K562 (cell line): ENCODE measurements at regions not wholly inside any gene's neighbourhood (a gene's known extent, or its start where the extent isn't known, plus 50 kb on each side); places are given as distances from the start of the nearest gene placed in this dataset.

Source experiments
- BRCA1 ChIP-seq, 2 experiments: fragments of 450-650 bp in 1 of 2; sonication (generic) in 1 of 2; formaldehyde crosslinking in 1 of 2; IDR thresholded peaks; 2 replicates each; pipeline versions ENCODE4 v1.5.0 to v1.6.1; 2017 to 2020; ENCODE audit warnings: mild to moderate bottlenecking in 1 of 2, missing genetic modification reagents in 1 of 2
- CBFA2T2 ChIP-seq: fragments of 450-650 bp; conservative IDR thresholded peaks from 2 replicates; pipeline ENCODE4 v1.6.1; 2017; ENCODE audit warnings: mild to moderate bottlenecking
- E2F3 ChIP-seq: fragments of 250-450 bp; sonication (Bioruptor Pico); IDR thresholded peaks from 2 replicates; pipeline ENCODE4 v1.4.0; 2020; ENCODE audit warnings: mild to moderate bottlenecking
- ESRRB ChIP-seq: fragments of 250-450 bp; sonication (Bioruptor Pico); IDR thresholded peaks from 2 replicates; pipeline ENCODE4 v1.5.0; 2020; ENCODE audit warnings: mild to moderate bottlenecking, moderate library complexity, borderline replicate concordance
- ETV5 ChIP-seq: sonication (generic); formaldehyde crosslinking; IDR thresholded peaks from 2 replicates; pipeline ENCODE4 v1.4.0; 2020; ENCODE audit warnings: low read depth, mild to moderate bottlenecking, missing genetic modification reagents
- EZH2 ChIP-seq: IDR thresholded peaks from 2 replicates; pipeline ENCODE4 v1.6.1; 2012; ENCODE audit warnings: low read depth, mild to moderate bottlenecking, inconsistent platforms, low read length, borderline replicate concordance
- FOXA1 ChIP-seq: fragments of 450-650 bp; IDR thresholded peaks from 2 replicates; pipeline ENCODE4 v1.6.1; 2016; ENCODE audit warnings: mild to moderate bottlenecking, borderline replicate concordance
- KAT2B ChIP-seq: IDR thresholded peaks from one replicate; pipeline ENCODE4 v1.6.1; 2012; ENCODE audit warnings: low read depth, mild to moderate bottlenecking, control low read depth, inconsistent platforms, low read length, moderate library complexity
- NUFIP1 ChIP-seq: fragments of 450-650 bp; IDR thresholded peaks from 2 replicates; pipeline ENCODE4 v1.6.1; 2018; ENCODE audit not compliant: partially characterized antibody
- PTBP1 ChIP-seq: fragments of 200-400 bp; formaldehyde crosslinking; IDR thresholded peaks from 2 replicates; pipeline ENCODE4 v1.6.1; 2017; ENCODE audit warnings: low read depth, low read length
- RREB1 ChIP-seq: fragments of 250-450 bp; sonication (Bioruptor Pico); IDR thresholded peaks from 2 replicates; pipeline ENCODE4 v1.4.0; 2020
- TF ChIP-seq, protein P1 (sequence below): fragments of 250-450 bp; sonication (Bioruptor Pico); IDR thresholded peaks from 2 replicates; pipeline ENCODE4 v1.9.0; 2021; ENCODE audit warnings: mild to moderate bottlenecking, inconsistent platforms
- TF ChIP-seq, protein P2 (sequence below), 2 experiments: fragments of 450-650 bp; IDR thresholded peaks; 2 replicates each; pipeline ENCODE4 v1.6.1; 2018; ENCODE audit warnings: mild to moderate bottlenecking in 2 of 2, low read depth in 1 of 2; ENCODE audit not compliant: partially characterized antibody in 2 of 2

GRCh38 chr7:142611566-142612236 is 137.6 kb upstream of the PRSS1 start (continued):
- TF ChIP-seq RREB1 (no peak), BRCA1 (IDR thresholded peaks at IDR 0.05) (no peak), BRCA1 (CRISPR knock-in tag; IDR thresholded peaks at IDR 0.05) (no peak), E2F3 (CRISPR knock-in tag) (no peak), FOXA1 (no peak), EZH2 (no peak), ESRRB (no peak), PTBP1 (no peak), ETV5 (CRISPR knock-in tag) (no peak), NUFIP1 (no peak), KAT2B (no peak), CBFA2T2 (0 out of 2 replicates have a peak, but pooled peaks have one; percentile 8)
- TF ChIP-seq, protein P1, sequence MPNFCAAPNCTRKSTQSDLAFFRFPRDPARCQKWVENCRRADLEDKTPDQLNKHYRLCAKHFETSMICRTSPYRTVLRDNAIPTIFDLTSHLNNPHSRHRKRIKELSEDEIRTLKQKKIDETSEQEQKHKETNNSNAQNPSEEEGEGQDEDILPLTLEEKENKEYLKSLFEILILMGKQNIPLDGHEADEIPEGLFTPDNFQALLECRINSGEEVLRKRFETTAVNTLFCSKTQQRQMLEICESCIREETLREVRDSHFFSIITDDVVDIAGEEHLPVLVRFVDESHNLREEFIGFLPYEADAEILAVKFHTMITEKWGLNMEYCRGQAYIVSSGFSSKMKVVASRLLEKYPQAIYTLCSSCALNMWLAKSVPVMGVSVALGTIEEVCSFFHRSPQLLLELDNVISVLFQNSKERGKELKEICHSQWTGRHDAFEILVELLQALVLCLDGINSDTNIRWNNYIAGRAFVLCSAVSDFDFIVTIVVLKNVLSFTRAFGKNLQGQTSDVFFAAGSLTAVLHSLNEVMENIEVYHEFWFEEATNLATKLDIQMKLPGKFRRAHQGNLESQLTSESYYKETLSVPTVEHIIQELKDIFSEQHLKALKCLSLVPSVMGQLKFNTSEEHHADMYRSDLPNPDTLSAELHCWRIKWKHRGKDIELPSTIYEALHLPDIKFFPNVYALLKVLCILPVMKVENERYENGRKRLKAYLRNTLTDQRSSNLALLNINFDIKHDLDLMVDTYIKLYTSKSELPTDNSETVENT (CRISPR knock-in tag), result no peak
- TF ChIP-seq, protein P2, sequence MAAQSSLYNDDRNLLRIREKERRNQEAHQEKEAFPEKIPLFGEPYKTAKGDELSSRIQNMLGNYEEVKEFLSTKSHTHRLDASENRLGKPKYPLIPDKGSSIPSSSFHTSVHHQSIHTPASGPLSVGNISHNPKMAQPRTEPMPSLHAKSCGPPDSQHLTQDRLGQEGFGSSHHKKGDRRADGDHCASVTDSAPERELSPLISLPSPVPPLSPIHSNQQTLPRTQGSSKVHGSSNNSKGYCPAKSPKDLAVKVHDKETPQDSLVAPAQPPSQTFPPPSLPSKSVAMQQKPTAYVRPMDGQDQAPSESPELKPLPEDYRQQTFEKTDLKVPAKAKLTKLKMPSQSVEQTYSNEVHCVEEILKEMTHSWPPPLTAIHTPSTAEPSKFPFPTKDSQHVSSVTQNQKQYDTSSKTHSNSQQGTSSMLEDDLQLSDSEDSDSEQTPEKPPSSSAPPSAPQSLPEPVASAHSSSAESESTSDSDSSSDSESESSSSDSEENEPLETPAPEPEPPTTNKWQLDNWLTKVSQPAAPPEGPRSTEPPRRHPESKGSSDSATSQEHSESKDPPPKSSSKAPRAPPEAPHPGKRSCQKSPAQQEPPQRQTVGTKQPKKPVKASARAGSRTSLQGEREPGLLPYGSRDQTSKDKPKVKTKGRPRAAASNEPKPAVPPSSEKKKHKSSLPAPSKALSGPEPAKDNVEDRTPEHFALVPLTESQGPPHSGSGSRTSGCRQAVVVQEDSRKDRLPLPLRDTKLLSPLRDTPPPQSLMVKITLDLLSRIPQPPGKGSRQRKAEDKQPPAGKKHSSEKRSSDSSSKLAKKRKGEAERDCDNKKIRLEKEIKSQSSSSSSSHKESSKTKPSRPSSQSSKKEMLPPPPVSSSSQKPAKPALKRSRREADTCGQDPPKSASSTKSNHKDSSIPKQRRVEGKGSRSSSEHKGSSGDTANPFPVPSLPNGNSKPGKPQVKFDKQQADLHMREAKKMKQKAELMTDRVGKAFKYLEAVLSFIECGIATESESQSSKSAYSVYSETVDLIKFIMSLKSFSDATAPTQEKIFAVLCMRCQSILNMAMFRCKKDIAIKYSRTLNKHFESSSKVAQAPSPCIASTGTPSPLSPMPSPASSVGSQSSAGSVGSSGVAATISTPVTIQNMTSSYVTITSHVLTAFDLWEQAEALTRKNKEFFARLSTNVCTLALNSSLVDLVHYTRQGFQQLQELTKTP (IDR thresholded peaks at IDR 0.05; ENCODE audit: low read depth in 1 of 2, partially characterized antibody in 2 of 2), result no peak
